ENCODE measurements at regions not wholly inside any gene's neighbourhood (a gene's known extent, or its start where the extent isn't known, plus 50 kb on each side); places are given as distances from the start of the nearest gene placed in this dataset.

- DNase-seq = no peak
- H3K36me3 ChIP-seq (ENCODE audit: control insufficient read depth, insufficient read depth, low read length) = no peaks in the 10 kb centered on the region
- no peak overlapping the region for H3K4me3 ChIP-seq (ENCODE audit: low read length)
- peaks cover 44% of the 10 kb centered on the region for H3K27me3 ChIP-seq (ENCODE audit: control insufficient read depth, insufficient read depth, low read length)
- H3K4me1 ChIP-seq (ENCODE audit: control insufficient read depth, insufficient read depth, low read length) = no peaks in the 10 kb centered on the region
- WGBS (ENCODE audit: insufficient coverage) = 77% methylated on average over 15 of the region's 15 CpGs
- peaks cover 3% of the 10 kb centered on the region for H3K9me3 ChIP-seq (replicated peaks; ENCODE audit: control insufficient read depth, low read depth, low read length)
- H3K27ac ChIP-seq (ENCODE audit: low read length) = no peak overlapping the region
Observed at GRCh38 chr16:86382774-86383407, 127.4 kb upstream of the FOXF1 start.

- Histone ChIP-seq H3K27me3 (ENCODE audit: control insufficient read depth, insufficient read depth, low read length) (peaks cover 42% of the 10 kb centered on the region), H3K36me3 (ENCODE audit: control insufficient read depth, insufficient read depth, low read length) (no peaks in the 10 kb centered on the region), H3K4me3 (ENCODE audit: low read length) (no peak overlapping the region), H3K27ac (ENCODE audit: low read length) (no peak overlapping the region), H3K4me1 (ENCODE audit: control insufficient read depth, insufficient read depth, low read length) (no peaks in the 10 kb centered on the region), H3K9me3 (replicated peaks; ENCODE audit: control insufficient read depth, low read depth, low read length) (peaks cover 3% of the 10 kb centered on the region)
- no peak for DNase-seq
- WGBS (ENCODE audit: insufficient coverage) = 37% methylated on average over 3 of the region's 7 CpGs
Observed at GRCh38 chr16:86383488-86384262, 126.7 kb upstream of the FOXF1 start.

GRCh38 chr16:86384263-86384649 is 126.1 kb upstream of the FOXF1 start:
- Histone ChIP-seq H3K27me3 (ENCODE audit: control insufficient read depth, insufficient read depth, low read length) (peaks cover 39% of the 10 kb centered on the region), H3K9me3 (replicated peaks; ENCODE audit: control insufficient read depth, low read depth, low read length) (peaks cover 3% of the 10 kb centered on the region), H3K4me1 (ENCODE audit: control insufficient read depth, insufficient read depth, low read length) (no peaks in the 10 kb centered on the region), H3K36me3 (ENCODE audit: control insufficient read depth, insufficient read depth, low read length) (no peaks in the 10 kb centered on the region), H3K27ac (ENCODE audit: low read length) (no peak overlapping the region), H3K4me3 (ENCODE audit: low read length) (no peak overlapping the region)
- 68% methylated on average over 7 of the region's 9 CpGs for WGBS (ENCODE audit: insufficient coverage)
- no peak for DNase-seq

- no peaks in the 10 kb centered on the region for H3K36me3 ChIP-seq (ENCODE audit: control insufficient read depth, insufficient read depth, low read length)
- WGBS (ENCODE audit: insufficient coverage) = 72% methylated on average over 8 of the region's 10 CpGs
- DNase-seq = no peak
- H3K27me3 ChIP-seq (ENCODE audit: control insufficient read depth, insufficient read depth, low read length) = peaks cover 44% of the 10 kb centered on the region
- peaks cover 3% of the 10 kb centered on the region for H3K4me1 ChIP-seq (ENCODE audit: control insufficient read depth, insufficient read depth, low read length)
- H3K27ac ChIP-seq (ENCODE audit: low read length) = no peak overlapping the region
- peaks cover 3% of the 10 kb centered on the region for H3K9me3 ChIP-seq (replicated peaks; ENCODE audit: control insufficient read depth, low read depth, low read length)
- H3K4me3 ChIP-seq (ENCODE audit: low read length) = no peak overlapping the region
Observed at GRCh38 chr16:86384980-86385379, 125.3 kb upstream of the FOXF1 start.

- Histone ChIP-seq H3K36me3 (ENCODE audit: control insufficient read depth, insufficient read depth, low read length) (no peaks in the 10 kb centered on the region), H3K4me3 (ENCODE audit: low read length) (no peak overlapping the region), H3K9me3 (replicated peaks; ENCODE audit: control insufficient read depth, low read depth, low read length) (peaks cover 3% of the 10 kb centered on the region), H3K27me3 (ENCODE audit: control insufficient read depth, insufficient read depth, low read length) (peaks cover 47% of the 10 kb centered on the region), H3K4me1 (ENCODE audit: control insufficient read depth, insufficient read depth, low read length) (peaks cover 3% of the 10 kb centered on the region), H3K27ac (ENCODE audit: low read length) (no peak overlapping the region)
- WGBS (ENCODE audit: insufficient coverage) = 80% methylated on average over 15 of the region's 24 CpGs
- no peak for DNase-seq
Observed at GRCh38 chr16:86387468-86388440, 122.6 kb upstream of the FOXF1 start.

- H3K36me3 ChIP-seq (ENCODE audit: control insufficient read depth, insufficient read depth, low read length) = no peaks in the 10 kb centered on the region
- DNase-seq = no peak
- H3K4me1 ChIP-seq (ENCODE audit: control insufficient read depth, insufficient read depth, low read length) = peaks cover 3% of the 10 kb centered on the region
- WGBS (ENCODE audit: insufficient coverage) = no CpG with 5 or more reads among the region's 5 CpGs
- H3K9me3 ChIP-seq (replicated peaks; ENCODE audit: control insufficient read depth, low read depth, low read length) = peaks cover 3% of the 10 kb centered on the region
- no peak overlapping the region for H3K4me3 ChIP-seq (ENCODE audit: low read length)
- H3K27ac ChIP-seq (ENCODE audit: low read length) = no peak overlapping the region
- peaks cover 45% of the 10 kb centered on the region for H3K27me3 ChIP-seq (ENCODE audit: control insufficient read depth, insufficient read depth, low read length)
Observed at GRCh38 chr16:86388976-86389375, 121.4 kb upstream of the FOXF1 start.

GRCh38 chr16:86389566-86390328 is 120.6 kb upstream of the FOXF1 start:
- H3K27ac ChIP-seq (ENCODE audit: low read length) = no peak overlapping the region
- peaks cover 41% of the 10 kb centered on the region for H3K27me3 ChIP-seq (ENCODE audit: control insufficient read depth, insufficient read depth, low read length)
- WGBS (ENCODE audit: insufficient coverage) = 33% methylated on average over 13 of the region's 17 CpGs
- H3K4me1 ChIP-seq (ENCODE audit: control insufficient read depth, insufficient read depth, low read length) = peaks cover 3% of the 10 kb centered on the region
- no peak overlapping the region for H3K4me3 ChIP-seq (ENCODE audit: low read length)
- H3K36me3 ChIP-seq (ENCODE audit: control insufficient read depth, insufficient read depth, low read length) = no peaks in the 10 kb centered on the region
- H3K9me3 ChIP-seq (replicated peaks; ENCODE audit: control insufficient read depth, low read depth, low read length) = peaks cover 3% of the 10 kb centered on the region
- peak; percentile 63 for DNase-seq

GRCh38 chr16:86390335-86390734 is 120.0 kb upstream of the FOXF1 start:
- Histone ChIP-seq H3K4me3 (ENCODE audit: low read length) (no peak overlapping the region), H3K4me1 (ENCODE audit: control insufficient read depth, insufficient read depth, low read length) (peaks cover 3% of the 10 kb centered on the region), H3K36me3 (ENCODE audit: control insufficient read depth, insufficient read depth, low read length) (no peaks in the 10 kb centered on the region), H3K27me3 (ENCODE audit: control insufficient read depth, insufficient read depth, low read length) (peaks cover 40% of the 10 kb centered on the region), H3K27ac (ENCODE audit: low read length) (no peak overlapping the region), H3K9me3 (replicated peaks; ENCODE audit: control insufficient read depth, low read depth, low read length) (peaks cover 3% of the 10 kb centered on the region)
- no peak for DNase-seq
- WGBS (ENCODE audit: insufficient coverage) = 100% methylated on average over 1 of the region's 1 CpG

- DNase-seq = no peak
- Histone ChIP-seq H3K36me3 (ENCODE audit: control insufficient read depth, insufficient read depth, low read length) (no peaks in the 10 kb centered on the region), H3K4me1 (ENCODE audit: control insufficient read depth, insufficient read depth, low read length) (peaks cover 8% of the 10 kb centered on the region), H3K27me3 (ENCODE audit: control insufficient read depth, insufficient read depth, low read length) (peaks cover 41% of the 10 kb centered on the region), H3K27ac (ENCODE audit: low read length) (no peak overlapping the region), H3K9me3 (replicated peaks; ENCODE audit: control insufficient read depth, low read depth, low read length) (peaks cover 3% of the 10 kb centered on the region), H3K4me3 (ENCODE audit: low read length) (no peak overlapping the region)
- 82% methylated on average over 2 of the region's 6 CpGs for WGBS (ENCODE audit: insufficient coverage)
Observed at GRCh38 chr16:86391486-86391885, 118.8 kb upstream of the FOXF1 start.

All from muscle of leg (tissue), 3 donors.